Stimulated activated CD4-positive, alpha-beta T cell treated with anti-CD3 and anti-CD28 coated beads, Interleukin-1b, Interleukin-23, amount 100 ng/mL, for 48 hours (primary cell): ENCODE measurements at regions not wholly inside any gene's neighbourhood (a gene's known extent, or its start where the extent isn't known, plus 50 kb on each side); places are given as distances from the start of the nearest gene placed in this dataset.
"Not testable (repeated sequence)": the region's sequence is repeated elsewhere in the genome, so short reads cannot be mapped to it uniquely, and the experiment has no call there.

ENCODE experiments used
- DNase-seq: peaks from one replicate; pipeline ENCODE4 v3.0.0-alpha.2; 2020

GRCh38 chr9:73095425-73095824, 56.2 kb upstream of the ANXA1 start:
- DNase-seq, result no peak

- DNase-seq, result no peak
Observed at GRCh38 chr9:73093740-73094379, 57.8 kb upstream of the ANXA1 start.

GRCh38 chr9:73093016-73093739, 58.5 kb upstream of the ANXA1 start:
- DNase-seq, result no peak

GRCh38 chr9:73091909-73092308, 59.8 kb upstream of the ANXA1 start:
- DNase-seq, result no peak

GRCh38 chr9:73090214-73090613, 61.5 kb upstream of the ANXA1 start:
- no peak for DNase-seq

- no peak for DNase-seq
Observed at GRCh38 chr9:73089304-73089985, 62.2 kb upstream of the ANXA1 start.

GRCh38 chr9:73087876-73088275, 63.8 kb upstream of the ANXA1 start:
- not testable (repeated sequence) for DNase-seq

- no peak for DNase-seq
Observed at GRCh38 chr9:73083519-73083918, 68.1 kb upstream of the ANXA1 start.

GRCh38 chr9:73081979-73082657, 69.5 kb upstream of the ANXA1 start:
- no peak for DNase-seq

- no peak for DNase-seq
Observed at GRCh38 chr9:73080110-73080694, 71.5 kb upstream of the ANXA1 start.

- no peak for DNase-seq
Observed at GRCh38 chr9:73079326-73079725, 72.3 kb upstream of the ANXA1 start.

- DNase-seq, result no peak
Observed at GRCh38 chr9:73077625-73078030, 74.0 kb upstream of the ANXA1 start.

- no peak for DNase-seq
Observed at GRCh38 chr9:73076970-73077369, 74.7 kb upstream of the ANXA1 start.

- DNase-seq, result no peak
Observed at GRCh38 chr9:73074176-73074708, 77.4 kb upstream of the ANXA1 start.

GRCh38 chr9:73073337-73074175, 78.1 kb upstream of the ANXA1 start:
- no peak for DNase-seq

- no peak for DNase-seq
Observed at GRCh38 chr9:73067074-73067473, 84.6 kb upstream of the ANXA1 start.

GRCh38 chr9:73065439-73065838, 86.2 kb upstream of the ANXA1 start:
- no peak for DNase-seq

GRCh38 chr9:73064315-73064714, 87.3 kb upstream of the ANXA1 start:
- no peak for DNase-seq

- no peak for DNase-seq
Observed at GRCh38 chr9:73061146-73061545, 90.5 kb upstream of the ANXA1 start.

GRCh38 chr9:73059247-73059646, 92.4 kb upstream of the ANXA1 start:
- DNase-seq, result no peak

- DNase-seq, result no peak
Observed at GRCh38 chr9:73056245-73056644, 95.4 kb upstream of the ANXA1 start.

- no peak for DNase-seq
Observed at GRCh38 chr9:73054091-73054490, 97.6 kb upstream of the ANXA1 start.
